ENCODE measurements at regions not wholly inside any gene's neighbourhood (a gene's known extent, or its start where the extent isn't known, plus 50 kb on each side); places are given as distances from the start of the nearest gene placed in this dataset.
A peak's percentile ranks its signal among the peaks of the same experiment; 100 is the strongest.

- TF ChIP-seq PATZ1 (CRISPR knock-in tag; IDR thresholded peaks at IDR 0.05; ENCODE audit: borderline replicate concordance) (no peak), ARNTL (CRISPR knock-in tag; IDR thresholded peaks at IDR 0.05; ENCODE audit: borderline replicate concordance, low read depth) (no peak), CSDC2 (CRISPR knock-in tag; IDR thresholded peaks at IDR 0.05) (no peak), ZNF8 (CRISPR knock-in tag; IDR thresholded peaks at IDR 0.05) (no peak)
Observed at GRCh38 chr5:167796672-167797071, 494.8 kb upstream of the WWC1 start (continued).

- ATAC-seq, result no peak
- TF ChIP-seq CSDC2 (CRISPR knock-in tag; IDR thresholded peaks at IDR 0.05), result no peak
- TF ChIP-seq ISL1 (CRISPR knock-in tag; IDR thresholded peaks at IDR 0.05), result 0 out of 2 replicates have a peak, but pooled peaks have one; percentile 26
Observed at GRCh38 chr5:167797933-167798332, 493.5 kb upstream of the WWC1 start.

GRCh38 chr5:167798448-167798847 lies 493.0 kb upstream of the WWC1 start:
- TF ChIP-seq SNAI2 (CRISPR knock-in tag; IDR thresholded peaks at IDR 0.05) (no peak), PATZ1 (CRISPR knock-in tag; IDR thresholded peaks at IDR 0.05; ENCODE audit: borderline replicate concordance) (no peak), BACH2 (CRISPR knock-in tag; IDR thresholded peaks at IDR 0.05; ENCODE audit: borderline replicate concordance) (no peak), ISL1 (CRISPR knock-in tag; IDR thresholded peaks at IDR 0.05) (no peak), ZNF565 (CRISPR knock-in tag; conservative IDR thresholded peaks at IDR 0.05; ENCODE audit: low read depth) (no peak), ARNTL (CRISPR knock-in tag; IDR thresholded peaks at IDR 0.05; ENCODE audit: borderline replicate concordance, low read depth) (no peak), CSDC2 (CRISPR knock-in tag; IDR thresholded peaks at IDR 0.05) (no peak), CREB5 (CRISPR knock-in tag; IDR thresholded peaks at IDR 0.05; ENCODE audit: low read depth) (no peak), GLIS3 (CRISPR knock-in tag; IDR thresholded peaks at IDR 0.05) (no peak), ZNF8 (CRISPR knock-in tag; IDR thresholded peaks at IDR 0.05) (no peak), ZFP30 (CRISPR knock-in tag; IDR thresholded peaks at IDR 0.05) (no peak)
- no peak for ATAC-seq

- TF ChIP-seq CREB5 (CRISPR knock-in tag; IDR thresholded peaks at IDR 0.05; ENCODE audit: low read depth) (no peak), PATZ1 (CRISPR knock-in tag; IDR thresholded peaks at IDR 0.05; ENCODE audit: borderline replicate concordance) (no peak), ZNF565 (CRISPR knock-in tag; conservative IDR thresholded peaks at IDR 0.05; ENCODE audit: low read depth) (no peak), SNAI2 (CRISPR knock-in tag; IDR thresholded peaks at IDR 0.05) (no peak), ISL1 (CRISPR knock-in tag; IDR thresholded peaks at IDR 0.05) (no peak), ZFP3 (CRISPR knock-in tag; IDR thresholded peaks at IDR 0.05) (no peak), TOX (CRISPR knock-in tag; IDR thresholded peaks at IDR 0.05; ENCODE audit: borderline replicate concordance) (no peak), ZFP30 (CRISPR knock-in tag; IDR thresholded peaks at IDR 0.05) (no peak), GLIS3 (CRISPR knock-in tag; IDR thresholded peaks at IDR 0.05) (no peak), ZC3H10 (CRISPR knock-in tag; IDR thresholded peaks at IDR 0.05) (no peak), ZNF8 (CRISPR knock-in tag; IDR thresholded peaks at IDR 0.05) (no peak), POU6F1 (CRISPR knock-in tag; IDR thresholded peaks at IDR 0.05; ENCODE audit: borderline replicate concordance, low read depth) (no peak), TSHZ2 (CRISPR knock-in tag; IDR thresholded peaks at IDR 0.05) (no peak), ESRRG (CRISPR knock-in tag; IDR thresholded peaks at IDR 0.05) (no peak), OSR1 (CRISPR knock-in tag; IDR thresholded peaks at IDR 0.05) (no peak), ARNTL (CRISPR knock-in tag; IDR thresholded peaks at IDR 0.05; ENCODE audit: borderline replicate concordance, low read depth) (no peak)
- ATAC-seq, result no peak
Observed at GRCh38 chr5:167800427-167800826, 491.0 kb upstream of the WWC1 start.

Measured in SK-N-SH treated with all-trans-retinoic acid at 6 μM for 48 hours (cell line).